Neural progenitor cell (in vitro differentiated cells): ENCODE measurements at regions not wholly inside any gene's neighbourhood (a gene's known extent, or its start where the extent isn't known, plus 50 kb on each side); places are given as distances from the start of the nearest gene placed in this dataset.

Source experiments
- CTCF ChIP-seq: fragments of 200-600 bp; sonication (generic); IDR thresholded peaks from 2 replicates; pipeline ENCODE4 v1.5.1; 2017; ENCODE audit warnings: antibody characterized with exemption, mild to moderate bottlenecking
- EZH2 ChIP-seq: fragments of 200-600 bp; sonication (generic); IDR thresholded peaks from 2 replicates; pipeline ENCODE4 v1.6.1; 2017; ENCODE audit warnings: antibody characterized with exemption, mild to moderate bottlenecking, moderate library complexity
- EZH2phosphoT487 ChIP-seq: fragments of 200-600 bp; sonication (generic); IDR thresholded peaks from 2 replicates; pipeline ENCODE4 v1.6.1; 2017; ENCODE audit warnings: antibody characterized with exemption

DNA sequence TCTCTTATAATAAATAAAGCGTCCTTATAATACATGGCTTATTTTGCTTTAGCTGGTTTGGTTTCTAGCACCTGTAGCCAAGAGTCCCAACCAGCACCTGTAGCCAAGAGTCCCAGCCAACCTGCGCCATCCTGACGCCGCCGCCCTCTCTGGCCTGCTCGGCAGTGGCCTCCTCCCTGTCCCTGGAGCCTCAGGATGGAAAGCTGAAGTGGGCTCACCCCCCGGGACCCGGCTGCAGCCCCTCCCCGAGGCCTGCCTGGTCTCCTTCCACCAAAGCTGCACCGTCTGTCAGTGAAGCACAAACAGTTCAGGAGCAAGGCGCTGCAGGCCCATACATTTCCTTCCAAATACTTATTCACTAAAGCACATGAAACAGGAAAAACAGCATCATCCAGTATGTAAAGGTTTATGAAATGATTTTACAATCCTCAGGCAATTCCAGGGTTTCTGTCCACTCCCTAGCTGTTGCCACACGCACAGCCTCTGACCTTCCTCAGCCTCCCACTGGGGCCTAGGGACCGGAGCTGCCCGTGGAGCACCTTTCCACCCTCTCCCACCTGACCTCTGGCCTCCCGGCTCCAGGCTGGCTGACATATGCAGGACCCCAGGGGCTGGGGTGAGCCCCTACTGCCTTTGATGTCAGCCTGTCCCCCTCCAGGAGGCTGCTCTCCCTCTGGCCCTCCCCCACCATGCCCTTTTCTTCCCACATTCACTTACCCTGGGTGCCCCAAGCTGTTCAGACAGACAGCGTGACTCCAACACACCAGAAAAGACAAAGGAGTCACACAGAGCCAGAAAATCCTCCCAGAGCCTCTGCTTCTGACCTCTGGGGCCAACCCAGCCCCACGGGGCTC lies 149.6 kb upstream of the PPP2R2D start:
- TF ChIP-seq EZH2phosphoT487, result no peak
- no peak for TF ChIP-seq EZH2
- TF ChIP-seq CTCF, result no peak
